Osteoblast (primary cell): ENCODE measurements at regions not wholly inside any gene's neighbourhood (a gene's known extent, or its start where the extent isn't known, plus 50 kb on each side); places are given as distances from the start of the nearest gene placed in this dataset.
A peak's percentile ranks its signal among the peaks of the same experiment; 100 is the strongest.

Source experiments
- DNase-seq: peaks from one replicate; pipeline ENCODE4 v3.0.0; 2011; ENCODE audit warnings: low spot score, mixed read lengths; ENCODE audit not compliant: insufficient read length; ENCODE audit errors: missing footprints
- H2AFZ ChIP-seq: 2 replicates; pipeline ENCODE4 v1.6.0; 2011; ENCODE audit warnings: mild to moderate bottlenecking, low read length
- H3K27ac ChIP-seq: 2 replicates; pipeline ENCODE4 v1.5.1; 2011; ENCODE audit warnings: mild to moderate bottlenecking, low read depth, low read length, moderate library complexity
- H3K27me3 ChIP-seq: 2 replicates; pipeline ENCODE4 v1.6.0; 2012; ENCODE audit warnings: mild to moderate bottlenecking, control low read depth, inconsistent platforms, low read length, moderate library complexity; ENCODE audit not compliant: insufficient read depth
- H3K36me3 ChIP-seq: 2 replicates; pipeline ENCODE4 v1.5.1; 2011; ENCODE audit warnings: mild to moderate bottlenecking, low read length, control low read depth, moderate library complexity; ENCODE audit not compliant: insufficient read depth
- H3K4me1 ChIP-seq: 2 replicates; pipeline ENCODE4 v1.5.1; 2011; ENCODE audit warnings: mild to moderate bottlenecking, low read length, control low read depth, moderate library complexity; ENCODE audit not compliant: insufficient read depth
- H3K4me2 ChIP-seq: 2 replicates; pipeline ENCODE4 v1.6.0; 2011; ENCODE audit warnings: mild to moderate bottlenecking, low read length; ENCODE audit not compliant: insufficient read depth
- H3K4me3 ChIP-seq: fragments of 200-600 bp; sonication (generic); 3 replicates; pipeline ENCODE4 v1.5.1; 2012; ENCODE audit warnings: mild to moderate bottlenecking, low read length, inconsistent platforms; ENCODE audit not compliant: insufficient read depth
- H3K79me2 ChIP-seq: 2 replicates; pipeline ENCODE4 v1.6.0; 2012; ENCODE audit warnings: mild to moderate bottlenecking, low read length, control low read depth, inconsistent platforms; ENCODE audit not compliant: insufficient read depth
- H3K9me3 ChIP-seq: 2 replicates; pipeline ENCODE4 v1.5.1; 2011; ENCODE audit warnings: low read depth, low read length, control low read depth
- H4K20me1 ChIP-seq: 2 replicates; pipeline ENCODE4 v1.6.0; 2012; ENCODE audit warnings: mild to moderate bottlenecking, low read length, control low read depth; ENCODE audit not compliant: insufficient read depth
- CTCF ChIP-seq: IDR thresholded peaks from 2 replicates; pipeline ENCODE4 v1.5.1; 2011; ENCODE audit warnings: mild to moderate bottlenecking, low read depth, low read length, moderate library complexity; ENCODE audit errors: extremely low read depth

- H3K4me2 ChIP-seq = peak overlapping the region; percentile 54
Measured at GRCh38 chr4:114271031-114271430, 291.6 kb upstream of the ARSJ start.

GRCh38 chr4:114272226-114272625 lies 292.8 kb upstream of the ARSJ start:
- H3K4me3 ChIP-seq = no peak overlapping the region
- no peaks in the 10 kb centered on the region for H4K20me1 ChIP-seq
- no peak overlapping the region for H2AFZ ChIP-seq
- H3K79me2 ChIP-seq = no peaks in the 10 kb centered on the region
- DNase-seq = peak; percentile 13
- H3K9me3 ChIP-seq = no peaks in the 10 kb centered on the region
- peaks cover 43% of the 10 kb centered on the region for H3K4me1 ChIP-seq
- H3K27me3 ChIP-seq = no peaks in the 10 kb centered on the region
- H3K36me3 ChIP-seq = no peaks in the 10 kb centered on the region
- peak overlapping the region; percentile 54 for H3K4me2 ChIP-seq
- peak overlapping the region; percentile 98 for H3K27ac ChIP-seq
- no peak for TF ChIP-seq CTCF

More at GRCh38 chr4:114271031-114271430, 291.6 kb upstream of the ARSJ start:
- Histone ChIP-seq H2AFZ (peak overlapping the region; percentile 13), H3K4me1 (peaks cover 32% of the 10 kb centered on the region), H3K27ac (peak overlapping the region; percentile 98), H3K9me3 (no peaks in the 10 kb centered on the region), H4K20me1 (no peaks in the 10 kb centered on the region), H3K79me2 (no peaks in the 10 kb centered on the region), H3K36me3 (no peaks in the 10 kb centered on the region), H3K4me3 (no peak overlapping the region), H3K27me3 (no peaks in the 10 kb centered on the region)
- TF ChIP-seq CTCF = no peak
- DNase-seq = no peak

GRCh38 chr4:114273238-114273637 lies 293.8 kb upstream of the ARSJ start:
- Histone ChIP-seq H2AFZ (no peak overlapping the region), H3K79me2 (no peaks in the 10 kb centered on the region), H3K4me1 (peaks cover 47% of the 10 kb centered on the region), H3K36me3 (no peaks in the 10 kb centered on the region), H3K4me3 (no peak overlapping the region), H4K20me1 (no peaks in the 10 kb centered on the region), H3K27ac (peak overlapping the region; percentile 98), H3K4me2 (no peak overlapping the region), H3K27me3 (no peaks in the 10 kb centered on the region), H3K9me3 (peaks cover under 1% of the 10 kb centered on the region)
- no peak for TF ChIP-seq CTCF
- no peak for DNase-seq

- Histone ChIP-seq H3K27me3 (no peaks in the 10 kb centered on the region), H3K79me2 (no peaks in the 10 kb centered on the region), H3K4me3 (no peak overlapping the region), H3K4me1 (peaks cover 54% of the 10 kb centered on the region), H3K9me3 (peaks cover 2% of the 10 kb centered on the region), H3K27ac (peak overlapping the region; percentile 98), H3K36me3 (no peaks in the 10 kb centered on the region), H3K4me2 (no peak overlapping the region), H2AFZ (no peak overlapping the region), H4K20me1 (no peaks in the 10 kb centered on the region)
- no peak for TF ChIP-seq CTCF
- no peak for DNase-seq
Measured at GRCh38 chr4:114277690-114278089, 298.2 kb upstream of the ARSJ start.
